HepG2 (cell line): ENCODE measurements at regions not wholly inside any gene's neighbourhood (a gene's known extent, or its start where the extent isn't known, plus 50 kb on each side); places are given as distances from the start of the nearest gene placed in this dataset.

Experiments
- EP300 ChIP-seq, 3 experiments: sonication (generic) in 1 of 3; formaldehyde crosslinking in 1 of 3; IDR thresholded peaks; 2 replicates each; pipeline versions ENCODE4 v1.5.1 to v1.6.1; 2011 to 2020; ENCODE audit warnings: low read depth in 2 of 3, low read length in 2 of 3, borderline replicate concordance in 1 of 3, improper control_type of control experiment in 1 of 3, mild to moderate bottlenecking in 1 of 3, missing genetic modification reagents in 1 of 3, moderate library complexity in 1 of 3
- NFE2L2 ChIP-seq: fragments of 150-350 bp; IDR thresholded peaks from 2 replicates; pipeline ENCODE4 v1.6.1; 2014; ENCODE audit warnings: low read length
- SETDB1 ChIP-seq: sonication (generic); formaldehyde crosslinking; IDR thresholded peaks from 2 replicates; pipeline ENCODE4 v1.5.1; 2020; ENCODE audit warnings: missing genetic modification reagents, mild to moderate bottlenecking, borderline replicate concordance
- ZBTB8A ChIP-seq: sonication (generic); formaldehyde crosslinking; IDR thresholded peaks from 2 replicates; pipeline ENCODE4 v1.4.0; 2020; ENCODE audit warnings: mild to moderate bottlenecking, low read depth, missing genetic modification reagents, borderline replicate concordance
- ZC3H4 ChIP-seq: sonication (generic); formaldehyde crosslinking; IDR thresholded peaks from 2 replicates; pipeline ENCODE4 v1.4.0; 2020; ENCODE audit warnings: missing genetic modification reagents, borderline replicate concordance
- TF ChIP-seq, protein P1 (sequence below): sonication (generic); formaldehyde crosslinking; IDR thresholded peaks from 2 replicates; pipeline ENCODE4 v1.4.0; 2020; ENCODE audit warnings: mild to moderate bottlenecking, missing genetic modification reagents, borderline replicate concordance
- TF ChIP-seq, protein P2 (sequence below): sonication (generic); formaldehyde crosslinking; IDR thresholded peaks from 2 replicates; pipeline ENCODE4 v1.5.0; 2020; ENCODE audit warnings: mild to moderate bottlenecking, missing genetic modification reagents, moderate library complexity

DNA sequence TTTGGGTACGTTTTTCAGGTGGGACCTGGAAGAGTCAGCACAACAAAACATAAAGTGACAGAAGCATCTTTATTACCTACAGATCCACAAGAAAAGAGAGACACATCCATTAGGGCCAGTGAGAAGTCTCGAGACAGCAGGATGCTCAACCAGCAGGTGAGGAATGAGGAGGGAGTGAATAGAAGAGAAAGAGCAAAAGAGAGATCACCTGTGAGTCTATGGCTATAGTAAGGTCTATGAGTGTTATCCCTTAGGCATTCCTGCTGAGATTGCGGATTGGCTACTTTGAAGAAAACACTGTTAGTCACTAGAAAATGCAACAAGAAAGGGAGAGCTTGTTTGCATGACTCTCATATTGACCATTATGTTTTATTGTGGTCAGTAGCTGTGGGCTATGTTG is 1556.2 kb upstream of the GBE1 start:
- TF ChIP-seq SETDB1 (CRISPR knock-in tag) (no peak), EP300 (IDR thresholded peaks at IDR 0.05; ENCODE audit: low read depth in 2 of 2, low read length in 2 of 2) (no peak), EP300 (CRISPR knock-in tag; IDR thresholded peaks at IDR 0.05; ENCODE audit: borderline replicate concordance) (no peak), NFE2L2 (no peak), ZC3H4 (CRISPR knock-in tag) (no peak), ZBTB8A (CRISPR knock-in tag) (no peak)
- TF ChIP-seq, protein P1, sequence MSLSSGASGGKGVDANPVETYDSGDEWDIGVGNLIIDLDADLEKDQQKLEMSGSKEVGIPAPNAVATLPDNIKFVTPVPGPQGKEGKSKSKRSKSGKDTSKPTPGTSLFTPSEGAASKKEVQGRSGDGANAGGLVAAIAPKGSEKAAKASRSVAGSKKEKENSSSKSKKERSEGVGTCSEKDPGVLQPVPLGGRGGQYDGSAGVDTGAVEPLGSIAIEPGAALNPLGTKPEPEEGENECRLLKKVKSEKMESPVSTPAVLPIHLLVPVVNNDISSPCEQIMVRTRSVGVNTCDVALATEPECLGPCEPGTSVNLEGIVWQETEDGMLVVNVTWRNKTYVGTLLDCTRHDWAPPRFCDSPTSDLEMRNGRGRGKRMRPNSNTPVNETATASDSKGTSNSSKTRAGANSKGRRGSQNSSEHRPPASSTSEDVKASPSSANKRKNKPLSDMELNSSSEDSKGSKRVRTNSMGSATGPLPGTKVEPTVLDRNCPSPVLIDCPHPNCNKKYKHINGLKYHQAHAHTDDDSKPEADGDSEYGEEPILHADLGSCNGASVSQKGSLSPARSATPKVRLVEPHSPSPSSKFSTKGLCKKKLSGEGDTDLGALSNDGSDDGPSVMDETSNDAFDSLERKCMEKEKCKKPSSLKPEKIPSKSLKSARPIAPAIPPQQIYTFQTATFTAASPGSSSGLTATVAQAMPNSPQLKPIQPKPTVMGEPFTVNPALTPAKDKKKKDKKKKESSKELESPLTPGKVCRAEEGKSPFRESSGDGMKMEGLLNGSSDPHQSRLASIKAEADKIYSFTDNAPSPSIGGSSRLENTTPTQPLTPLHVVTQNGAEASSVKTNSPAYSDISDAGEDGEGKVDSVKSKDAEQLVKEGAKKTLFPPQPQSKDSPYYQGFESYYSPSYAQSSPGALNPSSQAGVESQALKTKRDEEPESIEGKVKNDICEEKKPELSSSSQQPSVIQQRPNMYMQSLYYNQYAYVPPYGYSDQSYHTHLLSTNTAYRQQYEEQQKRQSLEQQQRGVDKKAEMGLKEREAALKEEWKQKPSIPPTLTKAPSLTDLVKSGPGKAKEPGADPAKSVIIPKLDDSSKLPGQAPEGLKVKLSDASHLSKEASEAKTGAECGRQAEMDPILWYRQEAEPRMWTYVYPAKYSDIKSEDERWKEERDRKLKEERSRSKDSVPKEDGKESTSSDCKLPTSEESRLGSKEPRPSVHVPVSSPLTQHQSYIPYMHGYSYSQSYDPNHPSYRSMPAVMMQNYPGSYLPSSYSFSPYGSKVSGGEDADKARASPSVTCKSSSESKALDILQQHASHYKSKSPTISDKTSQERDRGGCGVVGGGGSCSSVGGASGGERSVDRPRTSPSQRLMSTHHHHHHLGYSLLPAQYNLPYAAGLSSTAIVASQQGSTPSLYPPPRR = no peak
- TF ChIP-seq, protein P2, sequence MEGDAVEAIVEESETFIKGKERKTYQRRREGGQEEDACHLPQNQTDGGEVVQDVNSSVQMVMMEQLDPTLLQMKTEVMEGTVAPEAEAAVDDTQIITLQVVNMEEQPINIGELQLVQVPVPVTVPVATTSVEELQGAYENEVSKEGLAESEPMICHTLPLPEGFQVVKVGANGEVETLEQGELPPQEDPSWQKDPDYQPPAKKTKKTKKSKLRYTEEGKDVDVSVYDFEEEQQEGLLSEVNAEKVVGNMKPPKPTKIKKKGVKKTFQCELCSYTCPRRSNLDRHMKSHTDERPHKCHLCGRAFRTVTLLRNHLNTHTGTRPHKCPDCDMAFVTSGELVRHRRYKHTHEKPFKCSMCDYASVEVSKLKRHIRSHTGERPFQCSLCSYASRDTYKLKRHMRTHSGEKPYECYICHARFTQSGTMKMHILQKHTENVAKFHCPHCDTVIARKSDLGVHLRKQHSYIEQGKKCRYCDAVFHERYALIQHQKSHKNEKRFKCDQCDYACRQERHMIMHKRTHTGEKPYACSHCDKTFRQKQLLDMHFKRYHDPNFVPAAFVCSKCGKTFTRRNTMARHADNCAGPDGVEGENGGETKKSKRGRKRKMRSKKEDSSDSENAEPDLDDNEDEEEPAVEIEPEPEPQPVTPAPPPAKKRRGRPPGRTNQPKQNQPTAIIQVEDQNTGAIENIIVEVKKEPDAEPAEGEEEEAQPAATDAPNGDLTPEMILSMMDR (CRISPR knock-in tag) = no peak
